Neural progenitor cell (in vitro differentiated cells): ENCODE measurements at regions not wholly inside any gene's neighbourhood (a gene's known extent, or its start where the extent isn't known, plus 50 kb on each side); places are given as distances from the start of the nearest gene placed in this dataset.

ENCODE experiments used
- DNase-seq: peaks from one replicate; pipeline ENCODE4 v3.0.0-alpha.2; 2016; ENCODE audit warnings: low spot score
- H2AFZ ChIP-seq: fragments of 200-600 bp; sonication (generic); replicated peaks from 2 replicates; pipeline ENCODE4 v1.6.1; 2016; ENCODE audit warnings: antibody characterized with exemption
- H3F3A ChIP-seq: fragments of 200-600 bp; sonication (generic); 2 replicates; pipeline ENCODE4 v1.6.1; 2016; ENCODE audit warnings: antibody characterized with exemption, low read depth
- H3K27ac ChIP-seq: fragments of 200-600 bp; sonication (generic); 2 replicates; pipeline ENCODE4 v1.5.1; 2016; ENCODE audit warnings: mild to moderate bottlenecking
- H3K27me3 ChIP-seq: fragments of 200-600 bp; sonication (generic); 2 replicates; pipeline ENCODE4 v1.6.1; 2016; ENCODE audit warnings: mild to moderate bottlenecking, moderate library complexity
- H3K36me3 ChIP-seq: fragments of 200-600 bp; sonication (generic); 2 replicates; pipeline ENCODE4 v1.5.1; 2016
- H3K4me1 ChIP-seq: fragments of 200-600 bp; sonication (generic); 2 replicates; pipeline ENCODE4 v1.6.1; 2016; ENCODE audit warnings: mixed run types
- H3K4me2 ChIP-seq: fragments of 200-600 bp; sonication (generic); 2 replicates; pipeline ENCODE4 v1.6.1; 2016
- H3K4me3 ChIP-seq: fragments of 200-600 bp; sonication (generic); 2 replicates; pipeline ENCODE4 v1.5.1; 2016
- H3K79me2 ChIP-seq: fragments of 200-600 bp; sonication (generic); 2 replicates; pipeline ENCODE4 v1.6.1; 2016; ENCODE audit warnings: low read depth
- H3K9ac ChIP-seq: fragments of 200-600 bp; sonication (generic); 2 replicates; pipeline ENCODE4 v1.6.1; 2016
- H3K9me3 ChIP-seq: fragments of 200-600 bp; sonication (generic); 2 replicates; pipeline ENCODE4 v1.5.1; 2016; ENCODE audit warnings: low read depth
- H4K20me1 ChIP-seq: fragments of 200-600 bp; sonication (generic); 2 replicates; pipeline ENCODE4 v1.6.1; 2016; ENCODE audit warnings: low read depth
- H3K27ac Mint-ChIP-seq: 3 replicates; pipeline ENCODE4 v1.8.0; 2021; ENCODE audit warnings: mixed read lengths
- H3K27me3 Mint-ChIP-seq: 2 replicates; pipeline ENCODE4 v1.8.0; 2022; ENCODE audit warnings: low read depth, mild to moderate bottlenecking, inconsistent platforms, moderate library complexity, mixed read lengths; ENCODE audit not compliant: insufficient read depth
- H3K36me3 Mint-ChIP-seq: 3 replicates; pipeline ENCODE4 v1.8.0; 2021; ENCODE audit warnings: mixed read lengths
- H3K4me1 Mint-ChIP-seq: 3 replicates; pipeline ENCODE4 v1.8.0; 2021; ENCODE audit warnings: mixed read lengths
- H3K4me3 Mint-ChIP-seq: 3 replicates; pipeline ENCODE4 v1.8.0; 2021; ENCODE audit warnings: mild to moderate bottlenecking, moderate library complexity, mixed read lengths
- H3K9me3 Mint-ChIP-seq: 3 replicates; pipeline ENCODE4 v1.8.0; 2020; ENCODE audit warnings: mixed read lengths
- EZH2 ChIP-seq: fragments of 200-600 bp; sonication (generic); IDR thresholded peaks from 2 replicates; pipeline ENCODE4 v1.6.1; 2017; ENCODE audit warnings: antibody characterized with exemption, mild to moderate bottlenecking, moderate library complexity
- EZH2phosphoT487 ChIP-seq: fragments of 200-600 bp; sonication (generic); IDR thresholded peaks from 2 replicates; pipeline ENCODE4 v1.6.1; 2017; ENCODE audit warnings: antibody characterized with exemption
- TF ChIP-seq, protein P1 (sequence below): fragments of 200-600 bp; sonication (generic); IDR thresholded peaks from 2 replicates; pipeline ENCODE4 v1.5.1; 2017; ENCODE audit warnings: antibody characterized with exemption, mild to moderate bottlenecking

DNA sequence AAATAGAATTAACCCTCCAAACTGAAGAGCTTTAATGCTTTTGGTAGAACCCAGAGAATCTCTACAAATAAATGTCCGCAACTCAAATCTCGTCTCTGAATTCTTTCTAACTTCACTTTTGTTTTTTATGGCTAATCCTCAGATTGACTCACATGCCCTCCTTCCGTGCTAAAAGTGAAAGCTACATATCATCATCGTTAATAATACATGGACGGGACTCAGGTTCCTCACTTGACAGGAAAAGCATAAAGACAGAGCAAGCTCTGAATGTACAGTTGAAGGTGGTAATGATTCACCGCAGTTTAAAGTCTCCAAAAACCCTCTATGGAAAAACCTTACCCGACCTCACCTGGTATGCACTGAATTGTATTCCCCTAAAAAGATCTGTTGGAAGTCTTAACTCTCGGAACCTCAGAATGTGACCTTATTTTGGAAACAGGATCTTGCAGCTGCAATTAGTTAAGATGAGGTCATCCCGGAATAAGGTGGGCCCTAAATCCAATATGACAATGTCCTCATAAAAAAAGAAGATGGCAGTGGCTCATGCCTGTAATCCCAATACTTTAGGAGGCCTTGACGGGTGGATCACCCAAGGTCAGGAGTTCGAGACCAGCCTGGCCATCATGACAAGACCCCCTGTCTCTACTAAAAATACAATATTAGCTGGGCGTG, 147.4 kb upstream of the FOXN3 start:
- H3F3A ChIP-seq = no peaks in the 10 kb centered on the region
- no peak overlapping the region for H3K27ac Mint-ChIP-seq
- peaks cover 3% of the 10 kb centered on the region for H3K9me3 Mint-ChIP-seq
- no peaks in the 10 kb centered on the region for H3K36me3 Mint-ChIP-seq
- peaks cover 5% of the 10 kb centered on the region for H4K20me1 ChIP-seq
- no peaks in the 10 kb centered on the region for H3K36me3 ChIP-seq
- H3K27me3 ChIP-seq = no peaks in the 10 kb centered on the region
- no peaks in the 10 kb centered on the region for H3K79me2 ChIP-seq
- no peaks in the 10 kb centered on the region for H3K9me3 ChIP-seq
- H3K27me3 Mint-ChIP-seq = peaks cover 2% of the 10 kb centered on the region
- H3K4me3 ChIP-seq = no peak overlapping the region
- no peaks in the 10 kb centered on the region for H3K4me1 ChIP-seq
- no peak overlapping the region for H3K9ac ChIP-seq
- H3K27ac ChIP-seq = no peak overlapping the region
- no peak overlapping the region for H3K4me3 Mint-ChIP-seq
- no peak for DNase-seq
- TF ChIP-seq, protein P1, sequence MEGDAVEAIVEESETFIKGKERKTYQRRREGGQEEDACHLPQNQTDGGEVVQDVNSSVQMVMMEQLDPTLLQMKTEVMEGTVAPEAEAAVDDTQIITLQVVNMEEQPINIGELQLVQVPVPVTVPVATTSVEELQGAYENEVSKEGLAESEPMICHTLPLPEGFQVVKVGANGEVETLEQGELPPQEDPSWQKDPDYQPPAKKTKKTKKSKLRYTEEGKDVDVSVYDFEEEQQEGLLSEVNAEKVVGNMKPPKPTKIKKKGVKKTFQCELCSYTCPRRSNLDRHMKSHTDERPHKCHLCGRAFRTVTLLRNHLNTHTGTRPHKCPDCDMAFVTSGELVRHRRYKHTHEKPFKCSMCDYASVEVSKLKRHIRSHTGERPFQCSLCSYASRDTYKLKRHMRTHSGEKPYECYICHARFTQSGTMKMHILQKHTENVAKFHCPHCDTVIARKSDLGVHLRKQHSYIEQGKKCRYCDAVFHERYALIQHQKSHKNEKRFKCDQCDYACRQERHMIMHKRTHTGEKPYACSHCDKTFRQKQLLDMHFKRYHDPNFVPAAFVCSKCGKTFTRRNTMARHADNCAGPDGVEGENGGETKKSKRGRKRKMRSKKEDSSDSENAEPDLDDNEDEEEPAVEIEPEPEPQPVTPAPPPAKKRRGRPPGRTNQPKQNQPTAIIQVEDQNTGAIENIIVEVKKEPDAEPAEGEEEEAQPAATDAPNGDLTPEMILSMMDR = no peak
- no peak for TF ChIP-seq EZH2
- TF ChIP-seq EZH2phosphoT487 = no peak
- H3K4me1 Mint-ChIP-seq = peaks cover 5% of the 10 kb centered on the region
- H3K4me2 ChIP-seq = no peak overlapping the region
- no peak overlapping the region for H2AFZ ChIP-seq

DNA sequence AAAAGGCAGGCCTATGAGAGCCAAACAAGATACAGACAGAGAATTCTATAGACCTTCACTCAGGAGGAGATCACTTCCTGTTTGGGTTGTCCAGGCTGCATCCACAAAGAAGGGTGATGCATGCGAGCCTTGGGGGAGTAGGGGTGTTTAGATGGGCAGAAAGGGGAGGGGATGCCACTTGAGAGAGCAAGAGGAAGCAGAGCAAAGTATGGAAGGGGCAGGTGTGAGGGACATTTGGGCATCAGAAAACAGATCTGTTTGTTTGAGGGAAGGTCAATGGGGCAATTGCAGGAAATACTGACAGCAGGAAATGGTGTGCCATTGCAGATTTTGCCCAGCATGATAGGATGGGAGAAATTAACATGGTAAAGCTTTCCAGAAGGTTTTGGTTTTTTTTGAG, 146.4 kb upstream of the FOXN3 start:
- no peak overlapping the region for H3K27ac ChIP-seq
- Mint-ChIP-seq H3K9me3 (peaks cover 3% of the 10 kb centered on the region), H3K27me3 (peaks cover 2% of the 10 kb centered on the region), H3K27ac (no peak overlapping the region), H3K4me1 (peaks cover 5% of the 10 kb centered on the region), H3K36me3 (no peaks in the 10 kb centered on the region), H3K4me3 (no peak overlapping the region)
- H3K4me2 ChIP-seq = no peak overlapping the region
- H3K4me1 ChIP-seq = no peaks in the 10 kb centered on the region
- H3K36me3 ChIP-seq = no peaks in the 10 kb centered on the region
- H3F3A ChIP-seq = no peaks in the 10 kb centered on the region
- H2AFZ ChIP-seq = no peak overlapping the region
- H3K4me3 ChIP-seq = no peak overlapping the region
- H3K27me3 ChIP-seq = no peaks in the 10 kb centered on the region
- no peaks in the 10 kb centered on the region for H3K9me3 ChIP-seq
- peaks cover 5% of the 10 kb centered on the region for H4K20me1 ChIP-seq
- H3K9ac ChIP-seq = no peak overlapping the region
- TF ChIP-seq EZH2 = no peak
- TF ChIP-seq, protein P1 = no peak
- no peak for TF ChIP-seq EZH2phosphoT487
- no peak for DNase-seq
- no peaks in the 10 kb centered on the region for H3K79me2 ChIP-seq

DNA sequence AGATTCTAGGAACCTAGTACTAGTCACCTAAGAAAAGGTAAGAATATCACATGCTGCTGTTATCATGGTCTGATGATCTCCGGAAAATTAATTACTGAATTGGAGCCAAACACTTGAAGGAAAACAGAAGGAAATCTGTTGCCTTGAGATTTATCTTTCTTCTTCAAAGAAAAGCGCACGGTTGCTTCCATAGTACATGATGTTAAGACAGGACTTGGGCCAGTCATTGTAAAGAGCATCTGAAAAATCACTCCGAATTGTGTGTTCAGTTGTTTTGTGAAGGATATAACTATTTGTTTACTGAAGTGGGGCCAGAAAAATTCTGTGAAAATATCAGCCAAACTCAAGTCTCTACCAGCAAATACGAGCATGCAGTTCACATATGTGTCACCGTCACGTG, 134.9 kb upstream of the FOXN3 start:
- Histone ChIP-seq H3K36me3 (no peaks in the 10 kb centered on the region), H3K4me1 (peaks cover 23% of the 10 kb centered on the region), H2AFZ (no peak overlapping the region), H3F3A (no peaks in the 10 kb centered on the region), H3K27ac (no peak overlapping the region), H3K9me3 (no peaks in the 10 kb centered on the region), H3K4me2 (no peak overlapping the region), H3K4me3 (no peak overlapping the region), H3K79me2 (no peaks in the 10 kb centered on the region), H3K27me3 (no peaks in the 10 kb centered on the region), H4K20me1 (no peaks in the 10 kb centered on the region), H3K9ac (no peak overlapping the region)
- H3K4me1 Mint-ChIP-seq = peaks cover 20% of the 10 kb centered on the region
- H3K36me3 Mint-ChIP-seq = no peaks in the 10 kb centered on the region
- no peak overlapping the region for H3K27ac Mint-ChIP-seq
- no peaks in the 10 kb centered on the region for H3K9me3 Mint-ChIP-seq
- H3K27me3 Mint-ChIP-seq = peaks cover 2% of the 10 kb centered on the region
- no peak overlapping the region for H3K4me3 Mint-ChIP-seq
- TF ChIP-seq EZH2 = no peak
- TF ChIP-seq, protein P1 = no peak
- TF ChIP-seq EZH2phosphoT487 = no peak
- no peak for DNase-seq
